Activated CD8-positive, alpha-beta T cell treated with anti-CD3 and anti-CD28 coated beads for 36 hours (primary cell): ENCODE measurements at regions not wholly inside any gene's neighbourhood (a gene's known extent, or its start where the extent isn't known, plus 50 kb on each side); places are given as distances from the start of the nearest gene placed in this dataset.

Experiments
- ATAC-seq: fragments of 200-7000 bp; cut with Tn5 transposase; one replicate; pipeline ENCODE4 v1.10.0; 2021; ENCODE audit warnings: mild to moderate bottlenecking, moderate library complexity
- CTCF ChIA-PET: fragments of 350-600 bp; sonication (Branson Sonifier 250); formaldehyde crosslinking; loops from one replicate; lab custom pipeline; 2021; ENCODE audit warnings: antibody characterized with exemption; lab: Charles Lee
- POLR2A ChIA-PET: fragments of 350-600 bp; sonication (Branson Sonifier 250); formaldehyde crosslinking; loops from one replicate; lab custom pipeline; 2021; ENCODE audit warnings: antibody characterized with exemption; lab: Charles Lee
- DNase-seq: peaks from one replicate; pipeline ENCODE4 v3.0.0-alpha.2; 2020
- H3K27ac Mint-ChIP-seq: one replicate; pipeline ENCODE4 v1.8.0; 2021; ENCODE audit warnings: mild to moderate bottlenecking, mixed read lengths
- H3K27me3 Mint-ChIP-seq: one replicate; pipeline ENCODE4 v1.8.0; 2021; ENCODE audit warnings: mixed read lengths
- H3K36me3 Mint-ChIP-seq: one replicate; pipeline ENCODE4 v1.8.0; 2021; ENCODE audit warnings: low read depth, mixed read lengths
- H3K4me1 Mint-ChIP-seq: one replicate; pipeline ENCODE4 v1.8.0; 2021; ENCODE audit warnings: low read depth, mixed read lengths
- H3K4me3 Mint-ChIP-seq: one replicate; pipeline ENCODE4 v1.8.0; 2021; ENCODE audit warnings: mild to moderate bottlenecking, moderate library complexity, mixed read lengths
- H3K9me3 Mint-ChIP-seq: one replicate; pipeline ENCODE4 v1.8.0; 2021; ENCODE audit warnings: mixed read lengths
- intact Hi-C: fragments of 100-400 bp; cut with micrococcal nuclease; formaldehyde crosslinking; loops from one replicate; pipeline ENCODE4 v1.10.0; 2022
- TF ChIP-seq, protein P1 (sequence below): fragments of 200-600 bp; IDR thresholded peaks from one replicate; pipeline ENCODE4 v1.8.0; 2022; ENCODE audit warnings: antibody characterized with exemption, mild to moderate bottlenecking

DNA sequence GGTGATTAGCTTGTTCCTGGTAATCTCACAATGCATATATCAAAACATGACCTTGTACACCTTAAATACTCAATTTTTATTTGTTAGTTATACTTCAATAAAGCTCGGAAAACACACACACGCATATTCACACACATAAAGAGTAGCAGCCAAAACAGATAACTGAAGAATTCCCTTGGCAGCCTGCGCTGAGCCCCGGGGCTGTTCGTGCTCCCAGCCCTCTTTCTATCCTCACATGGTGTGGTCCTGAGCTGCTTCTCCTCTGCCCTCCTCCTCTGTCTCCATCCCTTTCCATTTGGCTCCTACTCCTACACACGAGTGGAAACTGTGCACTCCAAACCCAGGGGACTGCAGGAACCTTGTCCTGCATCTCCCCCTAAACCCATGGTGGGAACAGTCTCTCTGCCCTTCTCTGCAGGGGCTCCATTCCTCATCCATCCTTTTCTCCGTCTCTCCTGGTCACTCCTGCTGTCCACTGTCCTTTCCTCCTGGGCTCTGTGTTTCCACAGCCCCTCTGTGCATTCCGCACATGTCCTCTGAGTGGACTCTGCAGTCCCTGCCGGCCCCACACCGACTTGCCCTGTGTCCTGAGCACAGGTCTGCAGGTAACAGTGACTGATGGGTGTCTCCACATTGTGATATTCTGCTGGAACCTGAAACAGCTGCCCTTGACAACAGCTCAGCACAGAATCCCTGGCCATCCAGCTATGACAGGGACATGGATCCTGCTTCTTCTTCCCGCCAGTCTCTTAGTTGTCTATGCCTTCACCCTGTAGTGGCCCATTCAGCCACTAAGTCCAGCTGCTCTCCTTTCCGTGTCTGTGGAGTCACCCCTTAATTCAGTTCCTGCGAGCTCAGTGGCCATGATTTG is 216.8 kb upstream of the ZNF32 start:
- Mint-ChIP-seq H3K27me3 (no peaks in the 10 kb centered on the region), H3K4me1 (no peaks in the 10 kb centered on the region), H3K4me3 (no peak overlapping the region), H3K36me3 (no peaks in the 10 kb centered on the region), H3K9me3 (no peaks in the 10 kb centered on the region), H3K27ac (no peak overlapping the region)
- intact Hi-C loops, result no loop called here
- DNase-seq (no peak), ATAC-seq (no peak)
- TF ChIP-seq, protein P1, sequence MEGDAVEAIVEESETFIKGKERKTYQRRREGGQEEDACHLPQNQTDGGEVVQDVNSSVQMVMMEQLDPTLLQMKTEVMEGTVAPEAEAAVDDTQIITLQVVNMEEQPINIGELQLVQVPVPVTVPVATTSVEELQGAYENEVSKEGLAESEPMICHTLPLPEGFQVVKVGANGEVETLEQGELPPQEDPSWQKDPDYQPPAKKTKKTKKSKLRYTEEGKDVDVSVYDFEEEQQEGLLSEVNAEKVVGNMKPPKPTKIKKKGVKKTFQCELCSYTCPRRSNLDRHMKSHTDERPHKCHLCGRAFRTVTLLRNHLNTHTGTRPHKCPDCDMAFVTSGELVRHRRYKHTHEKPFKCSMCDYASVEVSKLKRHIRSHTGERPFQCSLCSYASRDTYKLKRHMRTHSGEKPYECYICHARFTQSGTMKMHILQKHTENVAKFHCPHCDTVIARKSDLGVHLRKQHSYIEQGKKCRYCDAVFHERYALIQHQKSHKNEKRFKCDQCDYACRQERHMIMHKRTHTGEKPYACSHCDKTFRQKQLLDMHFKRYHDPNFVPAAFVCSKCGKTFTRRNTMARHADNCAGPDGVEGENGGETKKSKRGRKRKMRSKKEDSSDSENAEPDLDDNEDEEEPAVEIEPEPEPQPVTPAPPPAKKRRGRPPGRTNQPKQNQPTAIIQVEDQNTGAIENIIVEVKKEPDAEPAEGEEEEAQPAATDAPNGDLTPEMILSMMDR, result no peak
- ChIA-PET CTCF (interaction anchor here (1.6 kb wide), 1 partner anchor 176 kb away, joined by 5 read pairs; no protein-coding TSS in a partner anchor), POLR2A (no interaction called here)

DNA sequence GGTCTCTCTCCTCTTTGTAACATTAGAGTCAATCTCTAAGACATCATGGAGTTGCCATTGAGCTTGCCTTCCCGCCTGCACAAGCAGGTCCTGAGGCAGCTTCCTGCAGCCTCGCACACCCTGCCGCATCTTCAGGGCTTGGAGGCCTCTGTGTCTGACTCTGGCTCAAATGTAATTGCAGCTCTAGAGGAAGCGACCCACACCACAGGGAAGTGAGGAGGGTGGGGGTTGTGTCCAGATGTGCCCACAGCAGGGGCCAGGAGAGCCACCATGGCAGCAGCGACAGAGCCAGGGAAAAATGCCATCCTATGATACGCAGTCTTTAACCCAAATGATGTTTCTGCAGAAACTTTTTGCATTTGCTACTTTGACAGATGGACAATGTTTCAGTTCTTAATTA is 216.0 kb upstream of the ZNF32 start:
- DNase-seq, result no peak
- ATAC-seq, result no peak
- H3K36me3 Mint-ChIP-seq, result no peaks in the 10 kb centered on the region
- TF ChIP-seq, protein P1, result no peak
- H3K27ac Mint-ChIP-seq, result no peak overlapping the region
- no peaks in the 10 kb centered on the region for H3K27me3 Mint-ChIP-seq
- CTCF ChIA-PET, result interaction anchor here (1.6 kb wide), 1 partner anchor 175 kb away, joined by 5 read pairs; no protein-coding TSS in a partner anchor
- H3K4me1 Mint-ChIP-seq, result no peaks in the 10 kb centered on the region
- intact Hi-C loops, result no loop called here
- no peak overlapping the region for H3K4me3 Mint-ChIP-seq
- POLR2A ChIA-PET, result no interaction called here
- no peaks in the 10 kb centered on the region for H3K9me3 Mint-ChIP-seq

DNA sequence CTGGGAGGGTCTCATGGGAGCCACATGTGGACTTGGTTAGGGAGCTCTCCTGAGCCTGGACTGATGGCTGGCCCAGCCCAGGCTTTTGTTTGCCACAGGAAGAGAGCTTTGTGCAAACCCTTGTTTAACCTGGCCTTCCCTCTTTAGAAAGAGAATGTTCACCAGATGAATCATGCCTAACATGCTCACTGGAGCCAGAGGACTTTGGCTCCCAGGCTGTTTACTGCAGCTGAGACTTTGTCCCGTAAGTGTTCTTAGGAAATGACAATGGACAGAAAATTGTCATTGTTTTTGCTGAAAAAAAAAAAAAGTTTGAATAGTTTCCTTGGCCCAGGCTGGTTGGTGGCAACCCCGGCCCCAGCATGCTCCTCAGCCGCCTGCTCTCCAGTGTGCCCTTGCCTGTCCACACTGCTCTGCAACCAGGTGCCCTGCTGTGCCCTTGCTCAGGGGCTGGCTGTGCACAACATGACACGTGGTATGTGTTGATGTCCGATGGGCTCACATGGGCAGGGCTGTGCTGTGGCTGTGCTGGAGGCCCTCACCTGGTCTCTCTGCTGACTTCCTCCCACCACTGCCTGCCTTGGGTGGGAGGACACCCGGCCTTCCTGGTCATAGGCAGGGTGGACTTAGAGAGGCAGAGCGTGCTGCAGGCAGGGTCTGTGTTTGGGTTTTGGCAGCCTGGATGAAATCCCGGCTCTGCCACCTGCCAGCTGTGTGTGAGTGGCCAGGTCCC is 215.3 kb upstream of the ZNF32 start:
- intact Hi-C loops, result no loop called here
- ATAC-seq (no peak), DNase-seq (no peak)
- H3K9me3 Mint-ChIP-seq, result no peaks in the 10 kb centered on the region
- ChIA-PET CTCF (interaction anchor here (1.6 kb wide), 1 partner anchor 174 kb away, joined by 5 read pairs; no protein-coding TSS in a partner anchor), POLR2A (interaction anchor here (0.5 kb wide), 1 partner anchor 1015 kb away, joined by 3 read pairs; no protein-coding TSS in a partner anchor)
- H3K27ac Mint-ChIP-seq, result no peak overlapping the region
- H3K27me3 Mint-ChIP-seq, result no peaks in the 10 kb centered on the region
- no peaks in the 10 kb centered on the region for H3K36me3 Mint-ChIP-seq
- TF ChIP-seq, protein P1, result no peak
- no peak overlapping the region for H3K4me3 Mint-ChIP-seq
- H3K4me1 Mint-ChIP-seq, result no peaks in the 10 kb centered on the region

DNA sequence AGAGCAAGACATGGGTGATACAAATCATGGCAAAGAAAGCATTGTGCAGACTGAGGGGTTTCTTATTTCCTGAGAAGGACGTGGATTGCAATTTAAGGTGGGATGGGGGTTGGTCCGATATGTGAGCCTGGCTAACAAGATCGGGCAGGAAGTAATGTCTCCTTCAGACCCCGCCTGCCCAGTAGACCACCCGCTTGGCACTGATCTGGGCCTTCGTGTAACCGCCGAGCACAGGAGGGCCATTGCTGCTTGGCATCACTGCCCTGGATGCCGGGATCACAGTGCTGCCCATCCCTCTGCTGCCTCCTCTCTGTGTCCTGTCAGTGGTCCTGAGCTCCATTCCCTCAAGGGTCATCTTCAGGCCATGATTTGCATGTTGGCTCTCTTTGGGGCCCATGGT is 214.6 kb upstream of the ZNF32 start:
- no peak for DNase-seq
- Mint-ChIP-seq H3K36me3 (no peaks in the 10 kb centered on the region), H3K9me3 (no peaks in the 10 kb centered on the region), H3K27ac (no peak overlapping the region), H3K4me3 (no peak overlapping the region), H3K27me3 (no peaks in the 10 kb centered on the region), H3K4me1 (no peaks in the 10 kb centered on the region)
- intact Hi-C loops, result no loop called here
- ChIA-PET POLR2A (no interaction called here), CTCF (no interaction called here)
- ATAC-seq, result no peak
- TF ChIP-seq, protein P1, result no peak

DNA sequence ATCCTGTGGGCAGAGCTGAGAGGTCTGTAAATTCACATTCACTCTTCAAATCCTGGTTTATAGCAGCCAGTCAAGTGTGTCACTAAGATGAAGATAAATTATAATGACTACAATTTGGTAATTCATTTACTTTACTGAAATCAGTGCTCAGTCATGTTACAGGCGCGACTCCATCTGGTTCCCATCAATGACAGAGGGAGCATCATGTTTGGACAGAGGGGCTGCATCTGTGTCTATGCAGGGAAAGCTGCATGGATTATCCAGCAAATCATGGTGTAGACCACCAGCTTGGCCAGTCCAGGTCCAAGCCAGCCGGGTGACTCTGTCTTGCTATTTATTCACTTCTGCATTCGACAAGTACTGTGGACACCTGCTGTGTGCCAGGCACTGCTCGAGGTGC is 214.1 kb upstream of the ZNF32 start:
- H3K4me1 Mint-ChIP-seq, result no peaks in the 10 kb centered on the region
- no peak overlapping the region for H3K27ac Mint-ChIP-seq
- TF ChIP-seq, protein P1, result no peak
- ATAC-seq (no peak), DNase-seq (no peak)
- H3K9me3 Mint-ChIP-seq, result no peaks in the 10 kb centered on the region
- no peaks in the 10 kb centered on the region for H3K27me3 Mint-ChIP-seq
- intact Hi-C loops, result no loop called here
- ChIA-PET POLR2A (no interaction called here), CTCF (no interaction called here)
- H3K36me3 Mint-ChIP-seq, result no peaks in the 10 kb centered on the region
- H3K4me3 Mint-ChIP-seq, result no peak overlapping the region
